Neural cell (in vitro differentiated cells): ENCODE measurements at regions not wholly inside any gene's neighbourhood (a gene's known extent, or its start where the extent isn't known, plus 50 kb on each side); places are given as distances from the start of the nearest gene placed in this dataset.

Source experiments
- CTCF ChIP-seq: fragments of 450-650 bp; IDR thresholded peaks from 2 replicates; pipeline ENCODE4 v1.5.1; 2014; ENCODE audit warnings: antibody characterized with exemption, mild to moderate bottlenecking, moderate library complexity; ENCODE audit not compliant: poor library complexity, severe bottlenecking
- EP300 ChIP-seq: fragments of 450-650 bp; conservative IDR thresholded peaks from 2 replicates; pipeline ENCODE4 v1.6.1; 2014; ENCODE audit warnings: antibody characterized with exemption, mild to moderate bottlenecking, moderate library complexity; ENCODE audit not compliant: poor library complexity, severe bottlenecking
- EZH2 ChIP-seq: fragments of 200-600, 300-800 bp; shearing (Covaris generic), sonication (generic); IDR thresholded peaks from 2 replicates; pipeline ENCODE4 v1.6.1; 2014; ENCODE audit warnings: antibody characterized with exemption, low read length, borderline replicate concordance, mild to moderate bottlenecking; ENCODE audit not compliant: insufficient read depth, poor library complexity, severe bottlenecking
- POLR2AphosphoS5 ChIP-seq: IDR thresholded peaks from 2 replicates; pipeline ENCODE4 v1.6.1; 2012

- TF ChIP-seq EP300 (no peak), EZH2 (no peak), CTCF (no peak), POLR2AphosphoS5 (no peak)
Observed at GRCh38 chr6:76982476-76983199, 480.7 kb downstream of the HTR1B start.
